ENCODE measurements at regions not wholly inside any gene's neighbourhood (a gene's known extent, or its start where the extent isn't known, plus 50 kb on each side); places are given as distances from the start of the nearest gene placed in this dataset.

- no peak for DNase-seq (ENCODE audit: low read depth)
- TF ChIP-seq, protein P1, sequence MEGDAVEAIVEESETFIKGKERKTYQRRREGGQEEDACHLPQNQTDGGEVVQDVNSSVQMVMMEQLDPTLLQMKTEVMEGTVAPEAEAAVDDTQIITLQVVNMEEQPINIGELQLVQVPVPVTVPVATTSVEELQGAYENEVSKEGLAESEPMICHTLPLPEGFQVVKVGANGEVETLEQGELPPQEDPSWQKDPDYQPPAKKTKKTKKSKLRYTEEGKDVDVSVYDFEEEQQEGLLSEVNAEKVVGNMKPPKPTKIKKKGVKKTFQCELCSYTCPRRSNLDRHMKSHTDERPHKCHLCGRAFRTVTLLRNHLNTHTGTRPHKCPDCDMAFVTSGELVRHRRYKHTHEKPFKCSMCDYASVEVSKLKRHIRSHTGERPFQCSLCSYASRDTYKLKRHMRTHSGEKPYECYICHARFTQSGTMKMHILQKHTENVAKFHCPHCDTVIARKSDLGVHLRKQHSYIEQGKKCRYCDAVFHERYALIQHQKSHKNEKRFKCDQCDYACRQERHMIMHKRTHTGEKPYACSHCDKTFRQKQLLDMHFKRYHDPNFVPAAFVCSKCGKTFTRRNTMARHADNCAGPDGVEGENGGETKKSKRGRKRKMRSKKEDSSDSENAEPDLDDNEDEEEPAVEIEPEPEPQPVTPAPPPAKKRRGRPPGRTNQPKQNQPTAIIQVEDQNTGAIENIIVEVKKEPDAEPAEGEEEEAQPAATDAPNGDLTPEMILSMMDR (IDR thresholded peaks at IDR 0.05; ENCODE audit: low read depth, low read length, missing control alignments) = no peak
- H3K4me3 ChIP-seq (ENCODE audit: low read depth, low read length) = no peak overlapping the region
Observed at GRCh38 chr15:26318689-26319088, 454.2 kb downstream of the GABRB3 start.

DNA sequence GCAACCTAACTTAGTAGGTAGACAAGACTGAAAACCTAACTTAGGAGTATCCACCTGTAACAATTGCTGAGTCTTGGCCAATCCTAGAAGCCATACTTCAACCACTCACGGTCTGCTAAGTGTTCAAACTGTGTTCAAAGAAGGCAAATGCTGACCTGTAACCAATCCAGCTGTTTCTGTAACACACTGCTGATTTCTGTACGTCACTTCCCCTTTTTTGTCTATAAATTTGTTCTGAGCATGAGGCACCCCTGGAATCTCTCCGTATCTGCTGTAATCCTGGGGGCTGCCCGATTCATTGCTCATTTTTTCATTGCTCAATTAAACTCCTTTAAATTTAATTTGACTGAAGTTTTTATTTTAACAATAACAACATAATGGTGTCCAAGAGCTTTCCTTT lies 451.4 kb upstream of the ATP10A start:
- TF ChIP-seq, protein P1 (IDR thresholded peaks at IDR 0.05; ENCODE audit: low read depth, low read length, missing control alignments) = no peak
- H3K4me3 ChIP-seq (ENCODE audit: low read depth, low read length) = no peak overlapping the region

GRCh38 chr15:26311710-26312236 lies 448.6 kb upstream of the ATP10A start:
- H3K4me3 ChIP-seq (ENCODE audit: low read depth, low read length) = no peak overlapping the region
- no peak for DNase-seq (ENCODE audit: low read depth)
- TF ChIP-seq, protein P1 (IDR thresholded peaks at IDR 0.05; ENCODE audit: low read depth, low read length, missing control alignments) = no peak

More for the DNA sequence above, 451.4 kb upstream of the ATP10A start:
- no peak for DNase-seq (ENCODE audit: low read depth)

DNA sequence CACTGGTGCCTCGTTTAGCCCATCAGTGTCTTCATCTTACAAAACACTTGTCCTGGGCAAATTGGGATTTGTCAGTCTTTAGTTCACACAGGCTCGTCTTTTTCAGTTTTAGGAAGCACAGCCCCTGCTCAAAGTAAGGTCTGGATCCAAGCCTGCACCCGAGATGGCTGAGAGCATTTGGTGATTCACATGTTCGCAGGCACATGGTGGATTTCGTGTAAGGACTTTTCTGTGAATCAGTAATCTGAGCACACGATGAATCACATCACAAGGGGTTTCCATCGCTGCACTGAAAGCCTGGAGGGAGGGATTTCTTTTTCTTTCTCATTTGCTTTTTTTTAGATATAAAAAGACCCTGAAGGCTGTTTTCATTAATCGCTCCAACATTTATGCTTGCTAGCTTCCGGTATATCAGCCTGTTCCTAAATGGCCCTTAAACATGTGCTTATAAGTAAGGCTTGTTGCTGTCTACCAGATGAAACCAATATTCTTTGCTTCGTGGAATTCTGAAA lies 435.6 kb upstream of the ATP10A start:
- H3K4me3 ChIP-seq (ENCODE audit: low read depth, low read length) = no peak overlapping the region
- DNase-seq (ENCODE audit: low read depth) = no peak
- TF ChIP-seq, protein P1 (IDR thresholded peaks at IDR 0.05; ENCODE audit: low read depth, low read length, missing control alignments) = no peak

GRCh38 chr15:26298010-26298658 lies 435.0 kb upstream of the ATP10A start:
- TF ChIP-seq, protein P1 (IDR thresholded peaks at IDR 0.05; ENCODE audit: low read depth, low read length, missing control alignments) = no peak
- H3K4me3 ChIP-seq (ENCODE audit: low read depth, low read length) = no peak overlapping the region
- no peak for DNase-seq (ENCODE audit: low read depth)

DNA sequence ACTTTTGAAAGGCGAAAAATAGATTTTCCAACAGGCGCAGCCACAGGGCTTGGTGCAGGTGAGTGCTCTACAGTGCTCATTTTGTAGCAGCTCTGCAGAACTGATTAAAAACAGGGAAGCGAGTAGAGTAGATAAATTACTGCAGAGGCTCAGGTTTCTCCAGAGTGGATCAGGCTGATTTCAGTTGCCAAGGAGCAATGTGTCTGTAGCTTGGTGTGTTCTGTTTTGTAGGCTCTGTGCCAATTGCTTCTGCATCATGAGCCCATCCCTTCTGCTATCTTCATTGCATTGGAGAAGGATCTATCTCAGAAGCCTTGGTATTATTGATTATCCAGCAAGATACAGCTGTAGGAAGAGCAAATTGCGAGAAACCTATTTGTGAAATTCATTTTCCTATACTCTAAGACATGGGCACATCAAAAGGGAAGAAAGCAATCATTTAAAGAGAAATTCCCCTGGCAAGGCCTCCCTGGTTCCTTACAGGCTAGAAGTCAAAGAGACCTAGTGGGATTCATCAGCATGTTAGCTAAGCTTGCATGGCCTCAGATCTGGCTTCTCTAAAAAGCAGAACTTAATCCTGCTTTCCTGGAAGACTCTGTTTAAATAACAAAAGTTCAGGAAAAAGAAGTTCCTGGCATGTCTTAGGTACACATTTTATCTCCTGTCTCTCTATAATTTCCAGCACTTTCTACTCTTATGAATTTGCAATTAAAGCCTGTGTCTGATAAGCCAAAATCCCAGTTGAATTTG lies 432.4 kb upstream of the ATP10A start:
- no peak overlapping the region for H3K4me3 ChIP-seq (ENCODE audit: low read depth, low read length)
- DNase-seq (ENCODE audit: low read depth) = no peak
- TF ChIP-seq, protein P1 (IDR thresholded peaks at IDR 0.05; ENCODE audit: low read depth, low read length, missing control alignments) = no peak

Data from GM12864 (cell line).